Pancreas (tissue), 10 donors: ENCODE measurements at regions not wholly inside any gene's neighbourhood (a gene's known extent, or its start where the extent isn't known, plus 50 kb on each side); places are given as distances from the start of the nearest gene placed in this dataset.

Experiments used
- ATAC-seq, 4 donors: fragments of 200-7000 bp; cut with Tn5 transposase; one replicate each; pipeline versions ENCODE4 v1.8.0 to v1.9.1; 2020; ENCODE audit warnings: mild to moderate bottlenecking in 4 of 4, moderate library complexity in 4 of 4
- DNase-seq, 6 donors: peaks; one replicate each; pipeline ENCODE4 v3.0.0-alpha.2; 2020
- FAIRE-seq: peaks from 2 replicates; lab custom pipeline; 2012; peaks lifted over from hg19 to GRCh38; lab: Jason Lieb, UNC
- H3K27ac ChIP-seq, 4 donors: fragments of 200-600 bp; sonication (generic); 1 replicate in 3 of 4; 2 replicates in 1 of 4; pipeline versions ENCODE4 v1.5.0 to v1.8.0; 2020
- H3K27me3 ChIP-seq, 4 donors: fragments of 200-600 bp; one replicate each; pipeline ENCODE4 v1.8.0; 2021
- H3K36me3 ChIP-seq, 3 donors: fragments of 200-600 bp; sonication (generic) in 1 of 3; one replicate each; pipeline versions ENCODE4 v1.5.0 to v1.8.0; 2020 to 2021
- H3K4me1 ChIP-seq, 3 donors: fragments of 200-600 bp; one replicate each; pipeline ENCODE4 v1.8.0; 2021
- H3K4me3 ChIP-seq, 4 donors: fragments of 200-600 bp; sonication (generic) in 2 of 4; one replicate each; pipeline versions ENCODE4 v1.5.0 to v1.8.0; 2020 to 2021
- H3K9me3 ChIP-seq, 4 donors: fragments of 200-600 bp; one replicate each; pipeline ENCODE4 v1.8.0; 2021
- WGBS, 2 donors: extraction: QIAGEN DNeasy Blood & Tissue Kit; methylation state at CpG; one replicate each; pipeline ENCODE4 v1.1.7; 2013; 5-methylcytosine and 5-hydroxymethylcytosine counted together
- intact Hi-C, 3 donors: fragments of 100-400 bp; cut with DNase I; formaldehyde crosslinking; loops; one replicate each; pipeline versions ENCODE4 v1.11.1 to v1.14.2; 2022
- TF ChIP-seq, protein P1 (sequence below), 4 donors: fragments of 200-600 bp; sonication (generic) in 3 of 4; IDR thresholded peaks; one replicate each; pipeline versions ENCODE4 v1.5.0 to v1.8.0; 2021; ENCODE audit warnings: antibody characterized with exemption in 4 of 4
- donor health status: healthy with polysubstance abuse.
- donor health status: DM: no; HTN: no; CAD: no; lungs with moderate emphysema.
- donor health status: DM: no; HTN: no; CAD: no.
- donor health status: control.
- donor health status: control.
- donor health status: Bipolar disorder and iron deficiency.
- donor health status: DM: yes; HTN: yes; CAD: no.
- donor health status: DM: no; HTN: no; CAD: no.
- donor health status: DM: no; HTN: no; CAD: no.
- donor health status: DM: yes; HTN: yes; CAD: no.

DNA sequence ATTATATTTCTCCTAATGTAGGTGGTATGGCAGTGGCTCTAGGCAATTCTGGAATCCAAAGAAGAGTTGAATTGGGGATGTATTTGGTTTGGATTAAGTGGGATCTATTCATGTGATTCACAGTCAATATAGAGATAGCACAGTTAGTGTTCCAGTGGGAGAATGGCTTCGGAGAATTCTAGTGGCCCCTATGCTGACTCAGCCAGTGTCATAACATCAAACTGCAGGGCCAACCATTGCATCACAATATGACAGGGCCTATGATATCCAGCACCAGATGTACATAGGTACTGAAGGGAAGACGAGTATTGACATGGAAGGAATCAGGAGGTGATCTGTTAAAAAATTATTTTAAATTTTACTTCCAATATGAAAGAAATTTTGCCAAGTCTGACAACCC lies 302.8 kb upstream of the UBE2E2 start:
- 66 to 79% methylated on average over 2 of the region's 2 CpGs for WGBS, 2 donors
- no peak for ATAC-seq
- TF ChIP-seq, protein P1, sequence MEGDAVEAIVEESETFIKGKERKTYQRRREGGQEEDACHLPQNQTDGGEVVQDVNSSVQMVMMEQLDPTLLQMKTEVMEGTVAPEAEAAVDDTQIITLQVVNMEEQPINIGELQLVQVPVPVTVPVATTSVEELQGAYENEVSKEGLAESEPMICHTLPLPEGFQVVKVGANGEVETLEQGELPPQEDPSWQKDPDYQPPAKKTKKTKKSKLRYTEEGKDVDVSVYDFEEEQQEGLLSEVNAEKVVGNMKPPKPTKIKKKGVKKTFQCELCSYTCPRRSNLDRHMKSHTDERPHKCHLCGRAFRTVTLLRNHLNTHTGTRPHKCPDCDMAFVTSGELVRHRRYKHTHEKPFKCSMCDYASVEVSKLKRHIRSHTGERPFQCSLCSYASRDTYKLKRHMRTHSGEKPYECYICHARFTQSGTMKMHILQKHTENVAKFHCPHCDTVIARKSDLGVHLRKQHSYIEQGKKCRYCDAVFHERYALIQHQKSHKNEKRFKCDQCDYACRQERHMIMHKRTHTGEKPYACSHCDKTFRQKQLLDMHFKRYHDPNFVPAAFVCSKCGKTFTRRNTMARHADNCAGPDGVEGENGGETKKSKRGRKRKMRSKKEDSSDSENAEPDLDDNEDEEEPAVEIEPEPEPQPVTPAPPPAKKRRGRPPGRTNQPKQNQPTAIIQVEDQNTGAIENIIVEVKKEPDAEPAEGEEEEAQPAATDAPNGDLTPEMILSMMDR (IDR thresholded peaks at IDR 0.05) = no peak

DNA sequence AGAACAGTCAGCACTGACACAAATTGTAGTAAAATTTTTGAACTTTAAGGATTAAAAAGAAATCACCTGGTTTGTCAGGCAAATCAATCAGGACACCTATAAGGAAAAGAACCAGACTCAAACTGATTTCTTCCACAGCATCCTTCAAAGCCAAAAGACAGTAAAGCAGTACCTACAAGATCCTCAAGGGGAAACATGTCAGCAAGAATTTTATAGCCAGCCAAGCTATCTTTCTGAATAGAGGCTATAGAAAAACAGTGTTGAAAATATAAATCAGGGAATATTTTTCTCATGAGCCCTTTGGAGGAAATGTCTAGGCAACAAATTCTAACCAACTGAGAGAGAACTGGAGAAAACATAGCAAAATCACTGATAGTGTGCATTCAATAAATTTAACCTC lies 301.4 kb upstream of the UBE2E2 start:
- Histone ChIP-seq H3K4me3 (no peak overlapping the region), H3K27ac (no peak overlapping the region), H3K36me3 (no peaks in the 10 kb centered on the region), H3K9me3 (no peaks in the 10 kb centered on the region), H3K27me3 (no peaks in the 10 kb centered on the region), H3K4me1 (no peaks in the 10 kb centered on the region)
- no peak for DNase-seq
- ATAC-seq = no peak
- no peak for FAIRE-seq
- intact Hi-C loops = no loop called here
- TF ChIP-seq, protein P1 (IDR thresholded peaks at IDR 0.05) = no peak

More for the DNA sequence above, 302.8 kb upstream of the UBE2E2 start:
- Histone ChIP-seq H3K4me3 (no peak overlapping the region), H3K27me3 (no peaks in the 10 kb centered on the region), H3K27ac (no peak overlapping the region), H3K9me3 (no peaks in the 10 kb centered on the region), H3K4me1 (no peaks in the 10 kb centered on the region), H3K36me3 (no peaks in the 10 kb centered on the region)
- DNase-seq = no peak
- intact Hi-C loops = no loop called here
- FAIRE-seq = no peak

DNA sequence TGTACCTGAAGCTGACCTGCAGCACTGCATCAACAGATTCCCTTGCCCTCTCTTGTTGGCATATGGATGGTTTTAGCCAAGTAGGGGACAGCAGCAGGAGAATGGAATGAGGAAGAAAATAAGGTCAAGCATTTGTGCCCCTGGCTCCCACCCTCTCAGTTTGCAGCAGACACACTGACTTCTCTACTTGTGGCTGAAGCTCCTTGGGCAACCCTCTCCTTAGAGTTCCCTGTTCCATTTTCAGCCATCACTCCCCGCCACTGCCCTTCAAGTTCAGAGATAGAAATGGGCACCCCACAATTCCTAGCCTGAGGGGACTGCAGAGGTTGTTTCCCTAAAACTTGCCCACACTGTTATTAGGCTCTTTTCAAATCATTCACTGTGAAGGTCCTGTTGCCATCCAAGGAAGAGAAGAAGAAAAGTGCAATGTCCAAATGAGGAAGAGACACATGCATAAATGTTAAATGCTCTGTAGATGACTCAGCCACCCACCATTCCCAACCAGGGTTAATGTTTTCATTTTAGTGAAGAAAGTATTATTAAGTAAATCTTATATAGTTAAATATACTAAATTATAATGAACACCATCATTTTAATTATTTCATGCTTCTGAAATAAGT lies 295.9 kb upstream of the UBE2E2 start:
- no peak for FAIRE-seq
- ATAC-seq = no peak
- TF ChIP-seq, protein P1 (IDR thresholded peaks at IDR 0.05) = no peak
- no peak overlapping the region for H3K4me3 ChIP-seq
- H3K9me3 ChIP-seq = no peaks in the 10 kb centered on the region
- no peak for DNase-seq
- H3K27me3 ChIP-seq = no peaks in the 10 kb centered on the region
- 80 to 91% methylated on average over 1 of the region's 1 CpG for whole genome bisulfite sequencing, 2 donors
- no peaks in the 10 kb centered on the region for H3K4me1 ChIP-seq
- H3K27ac ChIP-seq = no peak overlapping the region
- H3K36me3 ChIP-seq = no peaks in the 10 kb centered on the region
- intact Hi-C loops = no loop called here

DNA sequence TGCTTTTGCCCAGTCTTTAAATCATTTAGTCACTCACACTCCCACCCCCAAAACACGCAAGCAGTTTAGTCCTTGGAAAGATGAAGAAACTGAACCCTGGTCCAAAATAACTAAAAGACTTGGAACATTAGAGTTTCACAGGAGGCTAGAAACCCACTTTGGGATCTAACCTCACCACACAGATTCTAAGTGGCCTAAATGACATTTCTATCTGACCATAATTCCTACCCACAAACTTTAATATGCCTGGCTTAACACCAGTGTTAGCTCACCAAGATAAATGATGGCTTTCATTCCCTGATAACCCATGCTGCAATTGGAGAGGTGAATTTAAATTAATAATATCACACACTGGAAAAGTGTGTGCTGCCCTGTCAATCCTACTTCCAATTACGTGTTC lies 295.3 kb upstream of the UBE2E2 start:
- Histone ChIP-seq H3K9me3 (no peaks in the 10 kb centered on the region), H3K4me3 (no peak overlapping the region), H3K27me3 (no peaks in the 10 kb centered on the region), H3K4me1 (no peaks in the 10 kb centered on the region), H3K27ac (no peak overlapping the region), H3K36me3 (no peaks in the 10 kb centered on the region)
- FAIRE-seq = no peak
- intact Hi-C loops = no loop called here
- TF ChIP-seq, protein P1 (IDR thresholded peaks at IDR 0.05) = no peak
- DNase-seq = no peak
- WGBS, 2 donors = 56 to 60% methylated on average over 2 of the region's 2 CpGs
- ATAC-seq = no peak

DNA sequence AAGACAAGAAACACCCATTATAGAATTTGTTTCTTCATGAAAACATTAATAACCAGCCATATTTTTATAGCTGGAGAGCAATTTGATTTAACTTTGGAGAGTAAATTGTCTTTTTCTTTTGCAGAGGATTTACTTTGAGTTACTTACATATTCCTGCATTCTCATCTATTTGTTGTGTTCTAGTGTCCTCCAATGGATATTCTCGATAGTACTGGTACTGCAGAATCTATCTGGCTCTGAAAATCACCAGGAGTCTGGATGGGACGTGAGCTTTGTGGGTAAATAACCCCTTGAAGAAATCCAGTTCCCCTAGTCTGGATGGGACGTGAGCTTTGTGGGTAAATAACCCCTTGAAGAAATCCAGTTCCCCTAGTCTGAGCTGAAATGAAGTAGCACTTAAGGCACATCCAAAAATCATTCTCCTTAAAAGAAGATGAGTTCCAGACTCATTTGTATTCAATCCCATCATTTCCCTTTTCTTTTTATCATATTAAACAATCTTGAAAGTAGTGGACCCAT lies 294.1 kb upstream of the UBE2E2 start:
- no peaks in the 10 kb centered on the region for H3K9me3 ChIP-seq
- H3K4me1 ChIP-seq = no peaks in the 10 kb centered on the region
- 32 to 53% methylated on average over 3 of the region's 3 CpGs for WGBS, 2 donors
- H3K4me3 ChIP-seq = no peak overlapping the region
- TF ChIP-seq, protein P1 (IDR thresholded peaks at IDR 0.05) = no peak
- FAIRE-seq (no peak), ATAC-seq (no peak), DNase-seq (no peak)
- intact Hi-C loops = no loop called here
- H3K36me3 ChIP-seq = no peaks in the 10 kb centered on the region
- H3K27me3 ChIP-seq = no peaks in the 10 kb centered on the region
- no peak overlapping the region for H3K27ac ChIP-seq
